ENCODE measurements at regions not wholly inside any gene's neighbourhood (a gene's known extent, or its start where the extent isn't known, plus 50 kb on each side); places are given as distances from the start of the nearest gene placed in this dataset.
"Not testable (repeated sequence)": the region's sequence is repeated elsewhere in the genome, so short reads cannot be mapped to it uniquely, and the experiment has no call there.

GRCh38 chr7:115183431-115184057 is 261.6 kb downstream of the MDFIC start:
- Histone ChIP-seq H3K36me3 (no peaks in the 10 kb centered on the region), H3K27ac (no peak overlapping the region), H3K4me3 (no peak overlapping the region), H3K27me3 (no peaks in the 10 kb centered on the region), H3K4me1 (no peaks in the 10 kb centered on the region), H3K9me3 (no peaks in the 10 kb centered on the region)
- ATAC-seq, result no peak
- WGBS (ENCODE audit: insufficient coverage, low coverage, low lambda C conversion rate, missing lambda C conversion rate), result 79% methylated on average over 5 of the region's 5 CpGs
- TF ChIP-seq CTCF (IDR thresholded peaks at IDR 0.05) (no peak), POLR2A (IDR thresholded peaks at IDR 0.05) (no peak)
- no peak for DNase-seq
- intact Hi-C loops (cut with DNase I), result no loop called here

- no peak for TF ChIP-seq CTCF (IDR thresholded peaks at IDR 0.05)
- TF ChIP-seq POLR2A (IDR thresholded peaks at IDR 0.05), result no peak
- intact Hi-C loops (cut with DNase I), result no loop called here
- 43% methylated on average over 2 of the region's 2 CpGs for WGBS (ENCODE audit: insufficient coverage, low coverage, low lambda C conversion rate, missing lambda C conversion rate)
- no peaks in the 10 kb centered on the region for H3K36me3 ChIP-seq
- no peaks in the 10 kb centered on the region for H3K4me1 ChIP-seq
- ATAC-seq (no peak), DNase-seq (no peak)
- no peaks in the 10 kb centered on the region for H3K9me3 ChIP-seq
- no peak overlapping the region for H3K4me3 ChIP-seq
- H3K27me3 ChIP-seq, result no peaks in the 10 kb centered on the region
- no peak overlapping the region for H3K27ac ChIP-seq
These were observed 256.9 kb downstream of the MDFIC start for GRCh38 chr7:115178835-115179234.

- H3K9me3 ChIP-seq, result no peaks in the 10 kb centered on the region
- no peaks in the 10 kb centered on the region for H3K36me3 ChIP-seq
- no peak overlapping the region for H3K27ac ChIP-seq
- ATAC-seq, result no peak
- WGBS (ENCODE audit: insufficient coverage, low coverage, low lambda C conversion rate, missing lambda C conversion rate), result 68% methylated on average over 3 of the region's 3 CpGs
- DNase-seq, result no peak
- H3K4me3 ChIP-seq, result no peak overlapping the region
- intact Hi-C loops (cut with DNase I), result no loop called here
- H3K27me3 ChIP-seq, result no peaks in the 10 kb centered on the region
- no peaks in the 10 kb centered on the region for H3K4me1 ChIP-seq
- TF ChIP-seq POLR2A (IDR thresholded peaks at IDR 0.05), result no peak
- no peak for TF ChIP-seq CTCF (IDR thresholded peaks at IDR 0.05)
These were observed 255.9 kb downstream of the MDFIC start for GRCh38 chr7:115177823-115178222.

GRCh38 chr7:115177103-115177502 is 255.2 kb downstream of the MDFIC start:
- ATAC-seq, result no peak
- Histone ChIP-seq H3K4me1 (no peaks in the 10 kb centered on the region), H3K9me3 (no peaks in the 10 kb centered on the region), H3K36me3 (no peaks in the 10 kb centered on the region), H3K4me3 (no peak overlapping the region), H3K27me3 (no peaks in the 10 kb centered on the region), H3K27ac (no peak overlapping the region)
- WGBS (ENCODE audit: insufficient coverage, low coverage, low lambda C conversion rate, missing lambda C conversion rate), result 40% methylated on average over 1 of the region's 1 CpG
- intact Hi-C loops (cut with DNase I), result no loop called here
- no peak for TF ChIP-seq CTCF (IDR thresholded peaks at IDR 0.05)
- no peak for DNase-seq

GRCh38 chr7:115172397-115172796 is 250.5 kb downstream of the MDFIC start:
- ATAC-seq; H3K27ac ChIP-seq; intact Hi-C loops (cut with DNase I); H3K27me3 ChIP-seq; H3K36me3 ChIP-seq; H3K4me3 ChIP-seq; H3K4me1 ChIP-seq; H3K9me3 ChIP-seq; DNase-seq: not testable (repeated sequence)
- WGBS (ENCODE audit: insufficient coverage, low coverage, low lambda C conversion rate, missing lambda C conversion rate), result 71% methylated on average over 5 of the region's 8 CpGs

Data from right lobe of liver (tissue), 6 donors.